Left ventricle myocardium inferior (tissue), 1 donor: ENCODE measurements at regions not wholly inside any gene's neighbourhood (a gene's known extent, or its start where the extent isn't known, plus 50 kb on each side); places are given as distances from the start of the nearest gene placed in this dataset.

ENCODE experiments used
- DNase-seq: peaks from one replicate; pipeline ENCODE4 v3.0.0-alpha.2; 2020
- H3K27ac ChIP-seq: fragments of 200-600 bp; replicated peaks from 2 replicates; pipeline ENCODE4 v1.8.0; 2021
- H3K27me3 ChIP-seq: fragments of 200-600 bp; 2 replicates; pipeline ENCODE4 v1.8.0; 2021; ENCODE audit warnings: low read depth
- H3K36me3 ChIP-seq: fragments of 200-600 bp; 2 replicates; pipeline ENCODE4 v1.8.0; 2021
- H3K4me1 ChIP-seq: fragments of 200-600 bp; 2 replicates; pipeline ENCODE4 v1.8.0; 2021
- H3K4me3 ChIP-seq: fragments of 200-600 bp; 2 replicates; pipeline ENCODE4 v1.8.0; 2021; ENCODE audit warnings: mild to moderate bottlenecking, moderate library complexity
- H3K9me3 ChIP-seq: fragments of 200-600 bp; replicated peaks from 2 replicates; pipeline ENCODE4 v1.8.0; 2021
- CTCF ChIP-seq: fragments of 200-600 bp; IDR thresholded peaks from 2 replicates; pipeline ENCODE4 v1.8.0; 2021; ENCODE audit warnings: antibody characterized with exemption, mild to moderate bottlenecking, borderline replicate concordance
- intact Hi-C: fragments of 100-400 bp; cut with micrococcal nuclease; formaldehyde crosslinking; loops from one replicate; pipeline ENCODE4 v1.11.0; 2022
- donor health status: DM: no; HTN: yes; CAD: no; lungs with severe emphysema.

GRCh38 chr2:195600778-195601177, 56.2 kb upstream of the SLC39A10 start:
- no peaks in the 10 kb centered on the region for H3K9me3 ChIP-seq
- intact Hi-C loops: no loop called here
- DNase-seq: no peak
- H3K36me3 ChIP-seq: no peaks in the 10 kb centered on the region
- no peaks in the 10 kb centered on the region for H3K27me3 ChIP-seq
- H3K4me3 ChIP-seq: no peak overlapping the region
- H3K27ac ChIP-seq: no peak overlapping the region
- H3K4me1 ChIP-seq: no peaks in the 10 kb centered on the region
- TF ChIP-seq CTCF: no peak

DNA sequence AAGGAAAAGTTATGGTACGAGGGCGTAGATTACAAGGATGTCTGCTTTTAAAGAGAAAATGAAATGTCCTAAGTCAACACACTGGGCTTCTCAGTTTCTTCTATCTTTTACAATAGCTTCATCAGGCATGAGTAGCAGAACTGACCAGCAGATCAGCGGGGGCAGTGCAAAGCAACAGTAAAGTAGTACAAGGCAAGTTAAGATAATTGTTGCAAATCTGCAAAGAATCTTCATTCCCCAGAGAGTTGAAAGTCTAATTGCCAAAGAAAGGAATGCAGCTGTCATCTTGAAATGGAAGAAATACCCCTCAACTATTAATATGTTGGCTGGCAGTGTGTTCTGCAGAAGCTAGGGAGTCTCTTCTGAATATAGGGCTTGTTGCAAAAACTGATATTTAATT, 60.2 kb upstream of the SLC39A10 start:
- H3K27me3 ChIP-seq: no peaks in the 10 kb centered on the region
- DNase-seq: no peak
- no peak overlapping the region for H3K27ac ChIP-seq
- H3K36me3 ChIP-seq: no peaks in the 10 kb centered on the region
- H3K4me3 ChIP-seq: no peak overlapping the region
- no peak for TF ChIP-seq CTCF
- intact Hi-C loops: no loop called here
- no peaks in the 10 kb centered on the region for H3K9me3 ChIP-seq
- no peaks in the 10 kb centered on the region for H3K4me1 ChIP-seq

DNA sequence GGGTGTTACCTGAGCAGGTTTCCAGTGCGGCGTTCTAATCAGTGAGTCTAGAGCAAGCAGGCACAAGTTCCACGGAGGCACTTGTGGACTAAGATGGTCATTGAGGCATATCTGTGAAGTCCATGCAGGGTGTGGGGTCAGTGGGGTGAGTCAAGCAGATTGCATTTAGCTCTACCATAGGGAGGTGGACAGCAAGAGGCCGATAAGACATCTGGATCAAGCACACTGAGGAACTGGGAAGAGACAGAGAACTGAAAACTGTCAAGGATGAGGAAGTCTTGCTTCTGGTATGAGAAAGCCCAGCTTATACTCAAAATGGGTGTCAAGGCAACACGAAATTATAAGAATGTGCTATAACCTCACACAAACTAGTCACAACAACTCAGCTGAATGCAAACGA, 61.2 kb upstream of the SLC39A10 start:
- Histone ChIP-seq H3K27me3 (no peaks in the 10 kb centered on the region), H3K4me1 (peaks cover 3% of the 10 kb centered on the region), H3K36me3 (no peaks in the 10 kb centered on the region), H3K27ac (no peak overlapping the region), H3K9me3 (no peaks in the 10 kb centered on the region), H3K4me3 (no peak overlapping the region)
- intact Hi-C loops: no loop called here
- DNase-seq: no peak
- no peak for TF ChIP-seq CTCF

DNA sequence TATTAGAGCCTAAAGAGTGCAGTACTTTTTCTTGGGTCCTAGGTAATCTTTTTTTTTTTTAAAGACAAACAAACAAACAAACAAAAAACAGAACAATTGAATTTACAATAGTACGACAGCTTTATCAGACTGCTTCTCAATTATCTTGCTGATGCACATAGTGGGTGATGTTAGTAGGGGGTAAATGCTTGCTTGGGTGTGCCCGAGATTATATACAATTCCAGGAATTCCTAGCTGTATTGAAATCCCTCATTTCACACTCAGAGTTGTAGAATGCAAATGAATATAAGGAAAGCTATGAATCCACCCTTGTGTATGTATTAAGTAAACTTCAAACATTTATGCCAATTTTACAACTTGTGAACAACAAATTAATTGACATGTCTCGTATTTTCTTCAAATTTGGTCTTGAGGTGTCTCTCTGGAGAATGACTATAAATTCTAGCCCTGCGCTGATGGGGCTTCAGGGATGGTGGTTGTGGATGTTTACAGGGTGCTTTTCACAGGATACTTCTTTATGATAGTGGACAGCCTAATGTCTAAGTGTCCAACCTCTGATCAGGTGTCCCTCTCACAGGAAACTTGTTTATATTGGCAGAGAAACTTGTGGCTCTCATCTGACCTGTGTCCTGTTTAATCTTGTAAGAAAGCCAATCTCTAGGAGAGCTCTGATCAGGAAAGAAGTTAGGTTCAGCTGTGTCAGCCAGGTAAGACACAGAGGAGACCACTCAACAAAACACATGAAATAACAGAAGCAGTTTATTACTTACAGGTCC, 61.9 kb upstream of the SLC39A10 start:
- no peak for DNase-seq
- intact Hi-C loops: no loop called here
- H3K27me3 ChIP-seq: no peaks in the 10 kb centered on the region
- no peak for TF ChIP-seq CTCF
- H3K9me3 ChIP-seq: no peaks in the 10 kb centered on the region
- no peak overlapping the region for H3K4me3 ChIP-seq
- no peak overlapping the region for H3K27ac ChIP-seq
- H3K4me1 ChIP-seq: peaks cover 10% of the 10 kb centered on the region
- H3K36me3 ChIP-seq: no peaks in the 10 kb centered on the region

DNA sequence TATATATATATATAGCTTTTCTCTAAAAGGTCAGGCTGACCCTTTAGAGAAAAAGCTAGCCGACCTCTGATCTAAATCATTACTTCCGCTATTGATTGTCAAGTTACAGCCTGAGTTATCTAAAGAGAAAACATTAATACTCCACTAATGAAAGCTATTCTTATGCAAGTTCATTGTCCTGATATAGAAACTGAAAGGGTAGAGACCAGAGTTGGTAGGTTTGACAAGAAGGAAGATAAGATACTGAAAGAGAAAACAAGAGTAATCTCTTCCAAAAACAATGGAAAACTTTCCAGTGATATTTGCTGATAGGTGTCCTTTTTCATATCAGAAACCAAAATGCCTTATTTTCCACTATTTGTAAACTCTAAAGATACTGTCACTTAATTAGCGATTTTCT, 62.8 kb upstream of the SLC39A10 start:
- H3K9me3 ChIP-seq: no peaks in the 10 kb centered on the region
- no peak for TF ChIP-seq CTCF
- no peak overlapping the region for H3K4me3 ChIP-seq
- no peaks in the 10 kb centered on the region for H3K27me3 ChIP-seq
- no peak for DNase-seq
- H3K27ac ChIP-seq: no peak overlapping the region
- intact Hi-C loops: no loop called here
- H3K36me3 ChIP-seq: no peaks in the 10 kb centered on the region
- H3K4me1 ChIP-seq: peaks cover 17% of the 10 kb centered on the region
